H1 (cell line): ENCODE measurements at regions not wholly inside any gene's neighbourhood (a gene's known extent, or its start where the extent isn't known, plus 50 kb on each side); places are given as distances from the start of the nearest gene placed in this dataset.
A peak's percentile ranks its signal among the peaks of the same experiment; 100 is the strongest.

ENCODE experiments used
- CTCF ChIA-PET: fragments of 300-600 bp; sonication (Branson Sonifier 250); formaldehyde crosslinking; loops from one replicate; lab custom pipeline; 2021; ENCODE audit not compliant: partially characterized antibody; lab: Charles Lee
- POLR2A ChIA-PET: fragments of 300-600 bp; sonication (Branson Sonifier 250); formaldehyde crosslinking; loops from one replicate; lab custom pipeline; 2021; ENCODE audit warnings: inconsistent platforms; ENCODE audit not compliant: partially characterized antibody; lab: Charles Lee
- DNase-seq, 2 experiments: peaks; one replicate each; pipeline versions ENCODE4 v3.0.0 to v3.0.0-alpha.2; 2010 to 2022; ENCODE audit warnings: low spot score in 2 of 2, low read depth in 1 of 2, mixed read lengths in 1 of 2
- FAIRE-seq: peaks from 2 replicates; lab custom pipeline; 2011; peaks lifted over from hg19 to GRCh38; lab: Jason Lieb, UNC
- H2AFZ ChIP-seq: 2 replicates; pipeline ENCODE4 v1.8.1; 2012; ENCODE audit warnings: low read length, inconsistent platforms
- H2AK5ac ChIP-seq: 2 replicates; pipeline ENCODE4 v1.6.1; 2013; ENCODE audit warnings: low read depth, low read length
- H2BK120ac ChIP-seq: replicated peaks from 2 replicates; pipeline ENCODE3; 2013; ENCODE audit warnings: low read depth, low read length, inconsistent platforms
- H2BK12ac ChIP-seq: 2 replicates; pipeline ENCODE4 v1.6.1; 2013; ENCODE audit warnings: low read depth, low read length
- H2BK15ac ChIP-seq: 2 replicates; pipeline ENCODE4 v1.6.1; 2013; ENCODE audit warnings: low read length
- H2BK20ac ChIP-seq: 2 replicates; pipeline ENCODE4 v1.6.1; 2013; ENCODE audit warnings: low read length
- H2BK5ac ChIP-seq: 2 replicates; pipeline ENCODE4 v1.6.1; 2013; ENCODE audit warnings: low read depth, low read length
- H3K14ac ChIP-seq: 2 replicates; pipeline ENCODE4 v1.6.1; 2013; ENCODE audit warnings: inconsistent platforms; ENCODE audit not compliant: insufficient read length
- H3K18ac ChIP-seq: 2 replicates; pipeline ENCODE4 v1.6.1; 2013; ENCODE audit warnings: low read length; ENCODE audit errors: extremely low read depth
- H3K23ac ChIP-seq: 2 replicates; pipeline ENCODE4 v1.6.1; 2013; ENCODE audit warnings: inconsistent platforms; ENCODE audit not compliant: insufficient read length
- H3K23me2 ChIP-seq: 2 replicates; pipeline ENCODE4 v1.6.1; 2013; ENCODE audit warnings: low read depth, low read length
- H3K27ac ChIP-seq: 2 replicates; pipeline ENCODE4 v1.6.1; 2011; ENCODE audit warnings: low read depth, low read length, inconsistent platforms
- H3K27me3 ChIP-seq, 4 experiments: replicated peaks in 1 of 4; 1 replicate in 1 of 4; 2 replicates in 3 of 4; pipeline versions ENCODE4 v1.6.1 to v1.8.1; 2011 to 2013; ENCODE audit warnings: low read length in 3 of 4, mild to moderate bottlenecking in 3 of 4, inconsistent platforms in 2 of 4, mixed read lengths in 2 of 4, moderate library complexity in 1 of 4; ENCODE audit not compliant: control insufficient read depth in 3 of 4, insufficient read depth in 3 of 4; ENCODE audit errors: extremely low read depth in 1 of 4
- H3K36me3 ChIP-seq, 4 experiments: 2 replicates each; pipeline versions ENCODE4 v1.6.1 to v1.8.1; 2011 to 2013; ENCODE audit warnings: mild to moderate bottlenecking in 4 of 4, low read length in 3 of 4, moderate library complexity in 2 of 4, control low read depth in 1 of 4, inconsistent platforms in 1 of 4; ENCODE audit not compliant: insufficient read depth in 4 of 4, control insufficient read depth in 2 of 4
- H3K4ac ChIP-seq: replicated peaks from 2 replicates; pipeline ENCODE3; 2013; ENCODE audit warnings: low read length, low read depth, mixed read lengths, inconsistent platforms; ENCODE audit not compliant: insufficient read length
- H3K4me1 ChIP-seq, 4 experiments: replicated peaks in 1 of 4; 1 replicate in 1 of 4; 2 replicates in 3 of 4; pipeline versions ENCODE4 v1.6.1 to v1.8.1; 2011 to 2013; ENCODE audit warnings: low read length in 3 of 4, inconsistent platforms in 2 of 4, mixed read lengths in 1 of 4; ENCODE audit not compliant: insufficient read depth in 4 of 4, control insufficient read depth in 3 of 4
- H3K4me2 ChIP-seq, 2 experiments: 2 replicates each; pipeline versions ENCODE4 v1.6.1 to v1.8.1; 2011 to 2013; ENCODE audit warnings: low read depth in 2 of 2, low read length in 2 of 2, control low read depth in 1 of 2, inconsistent platforms in 1 of 2, mild to moderate bottlenecking in 1 of 2; ENCODE audit not compliant: insufficient read depth in 1 of 2
- H3K4me3 ChIP-seq, 4 experiments: fragments of 200-600, 300-600 bp in 1 of 4; sonication (generic), shearing (Covaris generic), sonication (Bioruptor Twin) in 1 of 4; 2 replicates each; pipeline versions ENCODE4 v1.5.1 to v1.8.1; 2011 to 2016; ENCODE audit warnings: low read length in 4 of 4, low read depth in 3 of 4, control low read depth in 2 of 4, inconsistent platforms in 2 of 4, mild to moderate bottlenecking in 2 of 4, mixed read lengths in 1 of 4, moderate library complexity in 1 of 4; ENCODE audit not compliant: insufficient read depth in 2 of 4; ENCODE audit errors: extremely low read depth in 1 of 4
- H3K56ac ChIP-seq: replicated peaks from 2 replicates; pipeline ENCODE3; 2013; ENCODE audit warnings: low read depth, mild to moderate bottlenecking, mixed read lengths, low read length, inconsistent platforms; ENCODE audit not compliant: insufficient read length
- H3K79me1 ChIP-seq: 2 replicates; pipeline ENCODE4 v1.6.1; 2013; ENCODE audit warnings: low read depth, low read length, control low read depth
- H3K79me2 ChIP-seq, 2 experiments: 2 replicates each; pipeline versions ENCODE4 v1.6.1 to v1.8.1; 2012 to 2013; ENCODE audit warnings: low read length in 2 of 2, mild to moderate bottlenecking in 2 of 2, inconsistent platforms in 1 of 2; ENCODE audit not compliant: insufficient read depth in 2 of 2, control insufficient read depth in 1 of 2
- H3K9ac ChIP-seq, 4 experiments: replicated peaks in 1 of 4; 1 replicate in 1 of 4; 2 replicates in 3 of 4; pipeline versions ENCODE4 v1.6.1 to v1.8.1; 2011 to 2013; ENCODE audit warnings: low read depth in 3 of 4, low read length in 3 of 4, control low read depth in 2 of 4, mild to moderate bottlenecking in 2 of 4, moderate library complexity in 2 of 4, inconsistent platforms in 1 of 4; ENCODE audit errors: extremely low read depth in 1 of 4
- H3K9me3 ChIP-seq, 2 experiments: 2 replicates each; pipeline versions ENCODE4 v1.6.1 to v1.8.1; 2012 to 2013; ENCODE audit warnings: mild to moderate bottlenecking in 2 of 2, moderate library complexity in 2 of 2, control low read depth in 1 of 2, inconsistent platforms in 1 of 2, low read depth in 1 of 2, low read length in 1 of 2, mixed read lengths in 1 of 2; ENCODE audit not compliant: insufficient read depth in 2 of 2
- H4K20me1 ChIP-seq, 2 experiments: replicated peaks in 1 of 2; 2 replicates each; pipeline versions ENCODE3 to v1.8.1; 2011 to 2013; ENCODE audit warnings: inconsistent platforms in 2 of 2, low read length in 2 of 2, mild to moderate bottlenecking in 1 of 2; ENCODE audit not compliant: insufficient read depth in 2 of 2, control insufficient read depth in 1 of 2
- H4K5ac ChIP-seq: 2 replicates; pipeline ENCODE4 v1.6.1; 2013; ENCODE audit warnings: low read length, low read depth, mixed read lengths, inconsistent platforms; ENCODE audit not compliant: insufficient read length
- H4K8ac ChIP-seq: 2 replicates; pipeline ENCODE4 v1.8.0; 2013; ENCODE audit warnings: mild to moderate bottlenecking, moderate library complexity, low read length, inconsistent platforms; ENCODE audit not compliant: insufficient read depth; ENCODE audit errors: extremely low read depth
- H4K91ac ChIP-seq: replicated peaks from 2 replicates; pipeline ENCODE3; 2013; ENCODE audit warnings: low read length, mixed read lengths, inconsistent platforms; ENCODE audit not compliant: insufficient read length
- KDM1A ChIP-seq: fragments of 200-600, 300-600 bp; sonication (generic); IDR thresholded peaks from 2 replicates; pipeline ENCODE4 v1.7.1; 2016; ENCODE audit warnings: mild to moderate bottlenecking, low read length, borderline replicate concordance
- SP2 ChIP-seq: IDR thresholded peaks from 2 replicates; pipeline ENCODE4 v1.6.1; 2012; ENCODE audit warnings: mild to moderate bottlenecking, low read length, inconsistent platforms
- SP4 ChIP-seq: IDR thresholded peaks from 2 replicates; pipeline ENCODE4 v1.6.1; 2012; ENCODE audit warnings: low read length, inconsistent platforms
- WGBS, 2 experiments: shearing (Covaris generic) in 1 of 2; methylation state at CpG; one replicate each; pipeline versions ENCODE4 v1.1.6 to v1.1.7; 2013 to 2015; ENCODE audit warnings: low lambda C conversion rate in 2 of 2, mixed read lengths in 2 of 2, inconsistent platforms in 1 of 2, low coverage in 1 of 2, missing lambda C conversion rate in 1 of 2; ENCODE audit not compliant: insufficient replicate concordance in 2 of 2, insufficient coverage in 1 of 2, insufficient read length in 1 of 2; ENCODE audit errors: extremely low coverage in 1 of 2, missing lambda C conversion rate in 1 of 2; 5-methylcytosine and 5-hydroxymethylcytosine counted together

DNA sequence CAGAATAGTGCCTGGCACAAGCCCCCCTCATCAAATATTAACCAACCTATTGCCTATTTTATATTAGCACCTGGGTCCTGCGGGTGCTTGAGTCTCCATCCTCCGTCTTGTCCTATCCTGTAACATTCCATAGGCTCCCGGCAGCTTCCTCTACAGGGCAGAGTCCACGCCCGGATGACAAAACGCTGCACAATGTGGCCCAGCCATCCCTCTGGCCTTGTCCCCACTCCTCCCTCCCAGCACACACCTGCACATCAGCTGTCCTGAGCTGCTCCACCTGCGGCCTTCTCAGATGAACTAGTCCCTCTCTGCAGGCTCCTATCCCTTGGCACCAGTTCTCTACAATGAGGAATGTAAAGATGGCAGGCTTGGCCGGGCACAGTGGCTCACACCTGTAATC lies 153.5 kb upstream of the PDE1C start:
- ChIA-PET POLR2A (no interaction called here), CTCF (interaction anchor here (0.8 to 6.4 kb wide), 5 partner anchors 13 to 459 kb away, joined by 3 to 59 read pairs (median 4); no protein-coding TSS in a partner anchor)
- WGBS, 2 experiments: 90% methylated on average over 8 of the region's 8 CpGs; no CpG with 5 or more reads in 1 of the 2 experiments
- Histone ChIP-seq H2AFZ (no peak overlapping the region), H2BK12ac (no peak overlapping the region), H3K79me1 (no peaks in the 10 kb centered on the region), H2BK15ac (no peak overlapping the region), H3K27ac (no peak overlapping the region), H3K4me3 (no peak overlapping the region), H3K18ac (no peak overlapping the region), H4K5ac (no peak overlapping the region), H3K56ac (no peak overlapping the region), H3K23ac (no peak overlapping the region), H3K23me2 (no peaks in the 10 kb centered on the region), H3K27me3 (no peaks in the 10 kb centered on the region), H3K4me1 (peaks cover 0 to 3% (median 0%) of the 10 kb centered on the region in 4 experiments; a peak in 1 of 7 replicates), H3K36me3 (no peaks in the 10 kb centered on the region), H3K9ac (no peak overlapping the region), H3K4ac (no peak overlapping the region), H4K8ac (no peak overlapping the region), H3K9me3 (no peaks in the 10 kb centered on the region), H2BK5ac (no peak overlapping the region), H4K20me1 (no peaks in the 10 kb centered on the region), H3K4me2 (no peak overlapping the region), H3K14ac (no peak overlapping the region), H3K79me2 (no peaks in the 10 kb centered on the region), H2BK120ac (no peak overlapping the region), H2AK5ac (no peak overlapping the region), H2BK20ac (no peak overlapping the region), H4K91ac (no peak overlapping the region)
- FAIRE-seq (no peak), DNase-seq (peak in 1 of 2 experiments; percentile 19)
- TF ChIP-seq SP4 (no peak), SP2 (no peak), KDM1A (no peak)
